ENCODE measurements at regions not wholly inside any gene's neighbourhood (a gene's known extent, or its start where the extent isn't known, plus 50 kb on each side); places are given as distances from the start of the nearest gene placed in this dataset.
"Not testable (repeated sequence)": the region's sequence is repeated elsewhere in the genome, so short reads cannot be mapped to it uniquely, and the experiment has no call there.

- DNase-seq = no peak
Measured at GRCh38 chr1:10914056-10914455, 98.4 kb upstream of the TARDBP start.

- no peak for DNase-seq
Measured at GRCh38 chr1:10915594-10915993, 96.9 kb upstream of the TARDBP start.

- no peak for DNase-seq
Measured at GRCh38 chr1:10916311-10916710, 96.1 kb upstream of the TARDBP start.

GRCh38 chr1:10916991-10917390, 95.5 kb upstream of the TARDBP start:
- no peak for DNase-seq

- no peak for DNase-seq
Measured at GRCh38 chr1:10917513-10918454, 94.7 kb upstream of the TARDBP start.

GRCh38 chr1:10918531-10918930, 93.9 kb upstream of the TARDBP start:
- no peak for DNase-seq

- DNase-seq = no peak
Measured at GRCh38 chr1:10920063-10920626, 92.3 kb upstream of the TARDBP start.

- not testable (repeated sequence) for DNase-seq
Measured at GRCh38 chr1:10922315-10923060, 90.0 kb upstream of the TARDBP start.

GRCh38 chr1:10924030-10924429, 88.4 kb upstream of the TARDBP start:
- no peak for DNase-seq

GRCh38 chr1:10928654-10929053, 83.8 kb upstream of the TARDBP start:
- no peak for DNase-seq

- DNase-seq = no peak
Measured at GRCh38 chr1:10932088-10932487, 80.4 kb upstream of the TARDBP start.

- DNase-seq = no peak
Measured at GRCh38 chr1:10934150-10934818, 78.2 kb upstream of the TARDBP start.

GRCh38 chr1:10935246-10935645, 77.2 kb upstream of the TARDBP start:
- no peak for DNase-seq

GRCh38 chr1:10935724-10936123, 76.7 kb upstream of the TARDBP start:
- no peak for DNase-seq

GRCh38 chr1:10936998-10937901, 75.2 kb upstream of the TARDBP start:
- no peak for DNase-seq

GRCh38 chr1:10938741-10939417, 73.6 kb upstream of the TARDBP start:
- DNase-seq = no peak

- DNase-seq = no peak
Measured at GRCh38 chr1:10939654-10940450, 72.6 kb upstream of the TARDBP start.

GRCh38 chr1:10940451-10940804, 72.0 kb upstream of the TARDBP start:
- DNase-seq = no peak

GRCh38 chr1:10940838-10941237, 71.6 kb upstream of the TARDBP start:
- no peak for DNase-seq

- no peak for DNase-seq
Measured at GRCh38 chr1:10941891-10942541, 70.4 kb upstream of the TARDBP start.

All from NCI-H2081 treated with DMSO at 0.1 percent for 48 hours (cell line).